HCT116 (cell line): ENCODE measurements at regions not wholly inside any gene's neighbourhood (a gene's known extent, or its start where the extent isn't known, plus 50 kb on each side); places are given as distances from the start of the nearest gene placed in this dataset.

Experiments
- ATAC-seq: fragments of 200-7000 bp; cut with Tn5 transposase; 2 replicates; pipeline ENCODE4 v1.9.1; 2020; ENCODE audit warnings: mild to moderate bottlenecking, moderate library complexity
- BruUV-seq: library from RNA; stranded (reverse); fragments of 400-500 nt; replicated peaks from 2 replicates; lab custom pipeline; 2021; lab: Mats Ljungman, UMichigan
- CTCF ChIA-PET: fragments of 300-600 bp; sonication (Branson Sonifier 250); formaldehyde crosslinking; loops from one replicate; lab custom pipeline; 2021; ENCODE audit warnings: antibody characterized with exemption; lab: Charles Lee
- POLR2A ChIA-PET: fragments of 300-600, 350-600 bp; sonication (Branson Sonifier 250); formaldehyde crosslinking; loops from one replicate; lab custom pipeline; 2021; ENCODE audit warnings: antibody characterized with exemption; lab: Charles Lee
- RAD21 ChIA-PET, 2 experiments: fragments of 300-600 bp; sonication (Branson Sonifier 250); formaldehyde crosslinking; loops; one replicate each; lab custom pipeline; 2023; ENCODE audit warnings: low total read pairs in 2 of 2; ENCODE audit not compliant: uncharacterized antibody in 2 of 2, unreplicated experiment in 2 of 2, low non-redundant PET in 1 of 2; lab: Charles Lee
- DNase-seq: peaks from one replicate; pipeline ENCODE4 v3.0.0-alpha.2; 2010; ENCODE audit warnings: low read depth, low spot score
- H2AFZ ChIP-seq: fragments of 200-600 bp; shearing (Covaris generic), sonication (generic); 2 replicates; pipeline ENCODE4 v1.6.1; 2017; ENCODE audit warnings: low read depth, mixed run types, mixed read lengths, antibody characterized with exemption, low read length; ENCODE audit not compliant: poor library complexity, severe bottlenecking
- H3K27ac ChIP-seq: 2 replicates; pipeline ENCODE4 v1.5.1; 2012; ENCODE audit warnings: low read depth, low read length
- H3K27me3 ChIP-seq: fragments of 200-600 bp; sonication (generic); 2 replicates; pipeline ENCODE4 v1.6.1; 2016; ENCODE audit warnings: mixed run types, low read length, mixed read lengths; ENCODE audit not compliant: insufficient read depth
- H3K36me3 ChIP-seq, 2 experiments: fragments of 200-500 bp in 1 of 2; fragments of 200-600 bp in 1 of 2; sonication (Bioruptor generic) in 1 of 2; sonication (generic) in 1 of 2; 2 replicates each; pipeline versions ENCODE4 v1.5.1 to v1.6.1; 2014 to 2016; ENCODE audit warnings: low read length in 2 of 2, inconsistent platforms in 1 of 2, mixed read lengths in 1 of 2, mixed run types in 1 of 2; ENCODE audit not compliant: insufficient read depth in 2 of 2, control insufficient read depth in 1 of 2
- H3K4me1 ChIP-seq, 2 experiments: fragments of 200-600 bp in 1 of 2; sonication (generic) in 1 of 2; 2 replicates each; pipeline versions ENCODE4 v1.5.1 to v1.6.1; 2012 to 2017; ENCODE audit warnings: low read length in 2 of 2, inconsistent platforms in 1 of 2, mild to moderate bottlenecking in 1 of 2, mixed read lengths in 1 of 2, mixed run types in 1 of 2, moderate library complexity in 1 of 2; ENCODE audit not compliant: insufficient read depth in 2 of 2, control insufficient read depth in 1 of 2
- H3K4me2 ChIP-seq: fragments of 200-600 bp; sonication (generic); 2 replicates; pipeline ENCODE4 v1.6.1; 2017; ENCODE audit warnings: mixed run types, low read length, mixed read lengths
- H3K4me3 ChIP-seq, 2 experiments: fragments of 200-600 bp in 1 of 2; sonication (generic) in 1 of 2; replicated peaks in 1 of 2; 2 replicates each; pipeline ENCODE4 v1.5.1; 2011 to 2016; ENCODE audit warnings: low read length in 2 of 2, control low read depth in 1 of 2, low read depth in 1 of 2, mild to moderate bottlenecking in 1 of 2, mixed read lengths in 1 of 2, mixed run types in 1 of 2
- H3K79me2 ChIP-seq: fragments of 200-600 bp; sonication (generic); 2 replicates; pipeline ENCODE4 v1.6.1; 2017; ENCODE audit warnings: mild to moderate bottlenecking, mixed run types, low read length, moderate library complexity, mixed read lengths; ENCODE audit not compliant: insufficient read depth
- H3K9ac ChIP-seq: fragments of 200-600 bp; sonication (generic); 2 replicates; pipeline ENCODE4 v1.6.1; 2016; ENCODE audit warnings: low read length, mixed read lengths
- H3K9me2 ChIP-seq: fragments of 200-600 bp; sonication (generic), shearing (Covaris generic); 2 replicates; pipeline ENCODE4 v1.6.1; 2017; ENCODE audit warnings: mixed run types, mild to moderate bottlenecking, moderate library complexity; ENCODE audit not compliant: insufficient read depth
- H3K9me3 ChIP-seq, 2 experiments: fragments of 200-500 bp in 1 of 2; fragments of 200-600 bp in 1 of 2; sonication (Bioruptor generic) in 1 of 2; sonication (generic) in 1 of 2; 2 replicates each; pipeline ENCODE4 v1.6.1; 2014 to 2017; ENCODE audit warnings: low read length in 2 of 2, mixed read lengths in 2 of 2, inconsistent platforms in 1 of 2, low read depth in 1 of 2, mild to moderate bottlenecking in 1 of 2, mixed run types in 1 of 2, moderate library complexity in 1 of 2; ENCODE audit not compliant: control insufficient read depth in 1 of 2, insufficient read depth in 1 of 2
- H4K20me1 ChIP-seq: fragments of 200-600 bp; sonication (generic), shearing (Covaris generic); 2 replicates; pipeline ENCODE4 v1.6.1; 2017; ENCODE audit warnings: mixed run types, mild to moderate bottlenecking, moderate library complexity; ENCODE audit not compliant: insufficient read depth
- CBX3 ChIP-seq: IDR thresholded peaks from 2 replicates; pipeline ENCODE4 v1.6.1; 2012; ENCODE audit warnings: low read depth
- EZH2 ChIP-seq: fragments of 200-600 bp; sonication (generic); IDR thresholded peaks from 2 replicates; pipeline ENCODE4 v1.6.1; 2017; ENCODE audit warnings: antibody characterized with exemption, mixed run types
- POLR2AphosphoS5 ChIP-seq: IDR thresholded peaks from 2 replicates; pipeline ENCODE4 v1.6.1; 2011; ENCODE audit warnings: mild to moderate bottlenecking, low read depth, low read length, moderate library complexity
- RAD21 ChIP-seq: IDR thresholded peaks from 2 replicates; pipeline ENCODE4 v1.6.1; 2012; ENCODE audit warnings: low read depth, mild to moderate bottlenecking
- SP1 ChIP-seq: IDR thresholded peaks from 2 replicates; pipeline ENCODE4 v1.6.1; 2012; ENCODE audit warnings: low read depth
- TCF7L2 ChIP-seq: IDR thresholded peaks from 2 replicates; pipeline ENCODE4 v1.7.0; 2011; ENCODE audit warnings: borderline replicate concordance, inconsistent platforms; ENCODE audit not compliant: insufficient read depth, insufficient read length; ENCODE audit errors: extremely low read depth
- intact Hi-C: fragments of 100-400 bp; cut with micrococcal nuclease; formaldehyde crosslinking; loops from 2 replicates; pipeline ENCODE4 v1.10.0; 2022
- TF ChIP-seq, protein P1 (sequence below): IDR thresholded peaks from 2 replicates; pipeline ENCODE4 v1.6.1; 2012
- TF ChIP-seq, protein P2 (sequence below): IDR thresholded peaks from 2 replicates; pipeline ENCODE4 v1.6.1; 2011; ENCODE audit warnings: mild to moderate bottlenecking, low read length, moderate library complexity; ENCODE audit not compliant: insufficient replicate concordance; ENCODE audit errors: extremely low read depth
- TF ChIP-seq, protein P3 (sequence below): IDR thresholded peaks from 2 replicates; pipeline ENCODE4 v1.6.1; 2012; ENCODE audit warnings: low read depth

DNA sequence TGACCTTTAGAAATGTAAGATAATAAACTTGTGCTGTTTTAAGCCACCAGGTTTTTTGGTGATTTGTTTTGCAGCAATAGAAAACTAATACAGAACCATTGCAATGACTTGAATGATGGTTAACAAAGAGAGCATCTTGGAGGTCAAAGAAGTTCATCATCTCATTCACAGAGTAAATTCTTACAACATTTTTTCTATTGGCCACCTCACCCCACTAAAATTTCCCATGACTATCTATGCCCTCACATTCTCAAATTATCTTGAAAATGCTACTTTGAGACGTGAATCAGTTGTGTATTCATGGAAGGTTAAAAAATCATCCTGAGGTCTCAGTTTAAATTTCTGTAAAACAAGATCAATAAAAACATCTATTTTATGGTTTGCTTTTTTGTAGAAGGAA is 754.2 kb downstream of the SORCS1 start:
- H3K9ac ChIP-seq, result no peak overlapping the region
- H3K9me2 ChIP-seq, result no peaks in the 10 kb centered on the region
- H4K20me1 ChIP-seq, result no peaks in the 10 kb centered on the region
- ATAC-seq (no peak), DNase-seq (no peak)
- TF ChIP-seq, protein P1, sequence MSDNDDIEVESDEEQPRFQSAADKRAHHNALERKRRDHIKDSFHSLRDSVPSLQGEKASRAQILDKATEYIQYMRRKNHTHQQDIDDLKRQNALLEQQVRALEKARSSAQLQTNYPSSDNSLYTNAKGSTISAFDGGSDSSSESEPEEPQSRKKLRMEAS, result no peak
- TF ChIP-seq SP1 (no peak), TCF7L2 (no peak), CBX3 (no peak), POLR2AphosphoS5 (no peak), EZH2 (no peak), RAD21 (no peak)
- TF ChIP-seq, protein P2, sequence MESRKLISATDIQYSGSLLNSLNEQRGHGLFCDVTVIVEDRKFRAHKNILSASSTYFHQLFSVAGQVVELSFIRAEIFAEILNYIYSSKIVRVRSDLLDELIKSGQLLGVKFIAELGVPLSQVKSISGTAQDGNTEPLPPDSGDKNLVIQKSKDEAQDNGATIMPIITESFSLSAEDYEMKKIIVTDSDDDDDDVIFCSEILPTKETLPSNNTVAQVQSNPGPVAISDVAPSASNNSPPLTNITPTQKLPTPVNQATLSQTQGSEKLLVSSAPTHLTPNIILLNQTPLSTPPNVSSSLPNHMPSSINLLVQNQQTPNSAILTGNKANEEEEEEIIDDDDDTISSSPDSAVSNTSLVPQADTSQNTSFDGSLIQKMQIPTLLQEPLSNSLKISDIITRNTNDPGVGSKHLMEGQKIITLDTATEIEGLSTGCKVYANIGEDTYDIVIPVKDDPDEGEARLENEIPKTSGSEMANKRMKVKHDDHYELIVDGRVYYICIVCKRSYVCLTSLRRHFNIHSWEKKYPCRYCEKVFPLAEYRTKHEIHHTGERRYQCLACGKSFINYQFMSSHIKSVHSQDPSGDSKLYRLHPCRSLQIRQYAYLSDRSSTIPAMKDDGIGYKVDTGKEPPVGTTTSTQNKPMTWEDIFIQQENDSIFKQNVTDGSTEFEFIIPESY, result no peak
- TF ChIP-seq, protein P3, sequence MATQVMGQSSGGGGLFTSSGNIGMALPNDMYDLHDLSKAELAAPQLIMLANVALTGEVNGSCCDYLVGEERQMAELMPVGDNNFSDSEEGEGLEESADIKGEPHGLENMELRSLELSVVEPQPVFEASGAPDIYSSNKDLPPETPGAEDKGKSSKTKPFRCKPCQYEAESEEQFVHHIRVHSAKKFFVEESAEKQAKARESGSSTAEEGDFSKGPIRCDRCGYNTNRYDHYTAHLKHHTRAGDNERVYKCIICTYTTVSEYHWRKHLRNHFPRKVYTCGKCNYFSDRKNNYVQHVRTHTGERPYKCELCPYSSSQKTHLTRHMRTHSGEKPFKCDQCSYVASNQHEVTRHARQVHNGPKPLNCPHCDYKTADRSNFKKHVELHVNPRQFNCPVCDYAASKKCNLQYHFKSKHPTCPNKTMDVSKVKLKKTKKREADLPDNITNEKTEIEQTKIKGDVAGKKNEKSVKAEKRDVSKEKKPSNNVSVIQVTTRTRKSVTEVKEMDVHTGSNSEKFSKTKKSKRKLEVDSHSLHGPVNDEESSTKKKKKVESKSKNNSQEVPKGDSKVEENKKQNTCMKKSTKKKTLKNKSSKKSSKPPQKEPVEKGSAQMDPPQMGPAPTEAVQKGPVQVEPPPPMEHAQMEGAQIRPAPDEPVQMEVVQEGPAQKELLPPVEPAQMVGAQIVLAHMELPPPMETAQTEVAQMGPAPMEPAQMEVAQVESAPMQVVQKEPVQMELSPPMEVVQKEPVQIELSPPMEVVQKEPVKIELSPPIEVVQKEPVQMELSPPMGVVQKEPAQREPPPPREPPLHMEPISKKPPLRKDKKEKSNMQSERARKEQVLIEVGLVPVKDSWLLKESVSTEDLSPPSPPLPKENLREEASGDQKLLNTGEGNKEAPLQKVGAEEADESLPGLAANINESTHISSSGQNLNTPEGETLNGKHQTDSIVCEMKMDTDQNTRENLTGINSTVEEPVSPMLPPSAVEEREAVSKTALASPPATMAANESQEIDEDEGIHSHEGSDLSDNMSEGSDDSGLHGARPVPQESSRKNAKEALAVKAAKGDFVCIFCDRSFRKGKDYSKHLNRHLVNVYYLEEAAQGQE, result no peak
- H3K4me2 ChIP-seq, result no peak overlapping the region
- H3K79me2 ChIP-seq, result no peaks in the 10 kb centered on the region
- BruUV-seq, result no TSS peak
- no peak overlapping the region for H3K4me3 ChIP-seq
- H3K27me3 ChIP-seq, result no peaks in the 10 kb centered on the region
- RAD21 ChIA-PET, result no interaction called here
- CTCF ChIA-PET, result no interaction called here
- no peak overlapping the region for H2AFZ ChIP-seq
- intact Hi-C loops, result no loop called here
- POLR2A ChIA-PET, result no interaction called here
- peaks cover 51 to 53% of the 10 kb centered on the region in 2 experiments; a peak in 2 of 4 replicates for H3K9me3 ChIP-seq
- H3K27ac ChIP-seq, result no peak overlapping the region
- H3K36me3 ChIP-seq, result no peaks in the 10 kb centered on the region; a peak in 1 of 4 replicates
- no peaks in the 10 kb centered on the region for H3K4me1 ChIP-seq
